ENCODE measurements at regions not wholly inside any gene's neighbourhood (a gene's known extent, or its start where the extent isn't known, plus 50 kb on each side); places are given as distances from the start of the nearest gene placed in this dataset.

GRCh38 chr1:106889583-106889982 lies 166.9 kb upstream of the PRMT6 start:
- TF ChIP-seq CTCF (IDR thresholded peaks at IDR 0.05): no peak
- Histone ChIP-seq H3K36me3 (no peaks in the 10 kb centered on the region), H3K9me3 (no peaks in the 10 kb centered on the region), H3K4me1 (no peaks in the 10 kb centered on the region), H3K27ac (no peak overlapping the region), H3K27me3 (no peaks in the 10 kb centered on the region), H3K4me3 (no peak overlapping the region)
- DNase-seq (ENCODE audit: low spot score): no peak

GRCh38 chr1:106897976-106898375 lies 158.5 kb upstream of the PRMT6 start:
- Histone ChIP-seq H3K4me3 (no peak overlapping the region), H3K9me3 (no peaks in the 10 kb centered on the region), H3K27ac (no peak overlapping the region), H3K36me3 (no peaks in the 10 kb centered on the region), H3K4me1 (no peaks in the 10 kb centered on the region), H3K27me3 (no peaks in the 10 kb centered on the region)
- no peak for DNase-seq (ENCODE audit: low spot score)
- TF ChIP-seq CTCF (IDR thresholded peaks at IDR 0.05): no peak

GRCh38 chr1:106899644-106900043 lies 156.8 kb upstream of the PRMT6 start:
- DNase-seq (ENCODE audit: low spot score): no peak
- Histone ChIP-seq H3K4me1 (no peaks in the 10 kb centered on the region), H3K9me3 (no peaks in the 10 kb centered on the region), H3K4me3 (no peak overlapping the region), H3K27ac (no peak overlapping the region), H3K36me3 (no peaks in the 10 kb centered on the region), H3K27me3 (no peaks in the 10 kb centered on the region)
- no peak for TF ChIP-seq CTCF (IDR thresholded peaks at IDR 0.05)

GRCh38 chr1:106907795-106908194 lies 148.7 kb upstream of the PRMT6 start:
- no peaks in the 10 kb centered on the region for H3K27me3 ChIP-seq
- no peak for TF ChIP-seq CTCF (IDR thresholded peaks at IDR 0.05)
- no peak for DNase-seq (ENCODE audit: low spot score)
- no peak overlapping the region for H3K27ac ChIP-seq
- H3K36me3 ChIP-seq: no peaks in the 10 kb centered on the region
- no peaks in the 10 kb centered on the region for H3K9me3 ChIP-seq
- H3K4me1 ChIP-seq: no peaks in the 10 kb centered on the region
- no peak overlapping the region for H3K4me3 ChIP-seq

- Histone ChIP-seq H3K4me3 (no peak overlapping the region), H3K27me3 (no peaks in the 10 kb centered on the region), H3K27ac (no peak overlapping the region), H3K36me3 (no peaks in the 10 kb centered on the region), H3K9me3 (no peaks in the 10 kb centered on the region), H3K4me1 (no peaks in the 10 kb centered on the region)
- no peak for TF ChIP-seq CTCF (IDR thresholded peaks at IDR 0.05)
- DNase-seq (ENCODE audit: low spot score): no peak
Observed at GRCh38 chr1:106908689-106909088, 147.8 kb upstream of the PRMT6 start.

GRCh38 chr1:106910798-106911197 lies 145.7 kb upstream of the PRMT6 start:
- no peaks in the 10 kb centered on the region for H3K4me1 ChIP-seq
- H3K27me3 ChIP-seq: no peaks in the 10 kb centered on the region
- no peaks in the 10 kb centered on the region for H3K36me3 ChIP-seq
- H3K27ac ChIP-seq: no peak overlapping the region
- H3K4me3 ChIP-seq: no peak overlapping the region
- no peak for TF ChIP-seq CTCF (IDR thresholded peaks at IDR 0.05)
- no peaks in the 10 kb centered on the region for H3K9me3 ChIP-seq
- no peak for DNase-seq (ENCODE audit: low spot score)

Data from right atrium auricular region (tissue), 2 donors.